ENCODE measurements at regions not wholly inside any gene's neighbourhood (a gene's known extent, or its start where the extent isn't known, plus 50 kb on each side); places are given as distances from the start of the nearest gene placed in this dataset.

GRCh38 chr3:72586694-72587093, 261.6 kb downstream of the SHQ1 start:
- TF ChIP-seq EZH2 (IDR thresholded peaks at IDR 0.05; ENCODE audit: borderline replicate concordance, low read depth, low read length, poor library complexity, severe bottlenecking) (no peak), CTCF (conservative IDR thresholded peaks at IDR 0.05; ENCODE audit: low read depth, low read length) (no peak)
